ENCODE measurements at regions not wholly inside any gene's neighbourhood (a gene's known extent, or its start where the extent isn't known, plus 50 kb on each side); places are given as distances from the start of the nearest gene placed in this dataset.
"Not testable (repeated sequence)": the region's sequence is repeated elsewhere in the genome, so short reads cannot be mapped to it uniquely, and the experiment has no call there.

- DNase-seq (ENCODE audit: low spot score), result no peak
These were observed 423.9 kb upstream of the CHORDC1 start for GRCh38 chr11:90646706-90647105.

- DNase-seq (ENCODE audit: low spot score), result no peak
These were observed 423.4 kb upstream of the CHORDC1 start for GRCh38 chr11:90646266-90646665.

GRCh38 chr11:90639461-90639993 lies 416.7 kb upstream of the CHORDC1 start:
- DNase-seq (ENCODE audit: low spot score), result no peak

- no peak for DNase-seq (ENCODE audit: low spot score)
These were observed 413.0 kb upstream of the CHORDC1 start for GRCh38 chr11:90635886-90636285.

- DNase-seq (ENCODE audit: low spot score), result no peak
These were observed 412.3 kb upstream of the CHORDC1 start for GRCh38 chr11:90635151-90635550.

GRCh38 chr11:90630176-90630575 lies 407.3 kb upstream of the CHORDC1 start:
- DNase-seq (ENCODE audit: low spot score), result no peak

GRCh38 chr11:90629229-90629806 lies 406.5 kb upstream of the CHORDC1 start:
- DNase-seq (ENCODE audit: low spot score), result no peak

- DNase-seq (ENCODE audit: low spot score), result no peak
These were observed 391.5 kb upstream of the CHORDC1 start for GRCh38 chr11:90614318-90614717.

- DNase-seq (ENCODE audit: low spot score), result not testable (repeated sequence)
These were observed 390.2 kb upstream of the CHORDC1 start for GRCh38 chr11:90613037-90613436.

- DNase-seq (ENCODE audit: low spot score), result no peak
These were observed 383.9 kb upstream of the CHORDC1 start for GRCh38 chr11:90606721-90607120.

- no peak for DNase-seq (ENCODE audit: low spot score)
These were observed 378.4 kb upstream of the CHORDC1 start for GRCh38 chr11:90601261-90601660.

- DNase-seq (ENCODE audit: low spot score), result no peak
These were observed 371.8 kb upstream of the CHORDC1 start for GRCh38 chr11:90594658-90595057.

GRCh38 chr11:90593099-90593498 lies 370.2 kb upstream of the CHORDC1 start:
- DNase-seq (ENCODE audit: low spot score), result no peak

- no peak for DNase-seq (ENCODE audit: low spot score)
These were observed 367.4 kb upstream of the CHORDC1 start for GRCh38 chr11:90590286-90590685.

- DNase-seq (ENCODE audit: low spot score), result no peak
These were observed 366.9 kb upstream of the CHORDC1 start for GRCh38 chr11:90589735-90590134.

GRCh38 chr11:90587896-90588295 lies 365.0 kb upstream of the CHORDC1 start:
- DNase-seq (ENCODE audit: low spot score), result no peak

- no peak for DNase-seq (ENCODE audit: low spot score)
These were observed 362.6 kb upstream of the CHORDC1 start for GRCh38 chr11:90585491-90585890.

- DNase-seq (ENCODE audit: low spot score), result not testable (repeated sequence)
These were observed 360.1 kb upstream of the CHORDC1 start for GRCh38 chr11:90582999-90583398.

- no peak for DNase-seq (ENCODE audit: low spot score)
These were observed 341.7 kb upstream of the CHORDC1 start for GRCh38 chr11:90564531-90564930.

GRCh38 chr11:90558328-90558865 lies 335.5 kb upstream of the CHORDC1 start:
- DNase-seq (ENCODE audit: low spot score), result no peak

GRCh38 chr11:90556606-90557005 lies 333.8 kb upstream of the CHORDC1 start:
- no peak for DNase-seq (ENCODE audit: low spot score)

- DNase-seq (ENCODE audit: low spot score), result no peak
These were observed 333.2 kb upstream of the CHORDC1 start for GRCh38 chr11:90556026-90556425.

GRCh38 chr11:90555477-90555876 lies 332.6 kb upstream of the CHORDC1 start:
- DNase-seq (ENCODE audit: low spot score), result no peak

GRCh38 chr11:90542092-90542491 lies 319.2 kb upstream of the CHORDC1 start:
- DNase-seq (ENCODE audit: low spot score), result peak; percentile 2
